H7 (cell line): ENCODE measurements at regions not wholly inside any gene's neighbourhood (a gene's known extent, or its start where the extent isn't known, plus 50 kb on each side); places are given as distances from the start of the nearest gene placed in this dataset.

ENCODE experiments used
- DNase-seq: peaks from one replicate; pipeline ENCODE4 v3.0.0; 2012
- H3K27me3 ChIP-seq: 2 replicates; pipeline ENCODE4 v1.6.0; 2011; ENCODE audit warnings: mild to moderate bottlenecking, low read length; ENCODE audit not compliant: control insufficient read depth, insufficient read depth
- H3K36me3 ChIP-seq: replicated peaks from 2 replicates; pipeline ENCODE4 v1.5.1; 2011; ENCODE audit warnings: low read length; ENCODE audit not compliant: control insufficient read depth, insufficient read depth
- H3K4me3 ChIP-seq: 2 replicates; pipeline ENCODE4 v1.5.1; 2011; ENCODE audit warnings: low read depth, mild to moderate bottlenecking, control low read depth, low read length, moderate library complexity; ENCODE audit not compliant: insufficient read depth

DNA sequence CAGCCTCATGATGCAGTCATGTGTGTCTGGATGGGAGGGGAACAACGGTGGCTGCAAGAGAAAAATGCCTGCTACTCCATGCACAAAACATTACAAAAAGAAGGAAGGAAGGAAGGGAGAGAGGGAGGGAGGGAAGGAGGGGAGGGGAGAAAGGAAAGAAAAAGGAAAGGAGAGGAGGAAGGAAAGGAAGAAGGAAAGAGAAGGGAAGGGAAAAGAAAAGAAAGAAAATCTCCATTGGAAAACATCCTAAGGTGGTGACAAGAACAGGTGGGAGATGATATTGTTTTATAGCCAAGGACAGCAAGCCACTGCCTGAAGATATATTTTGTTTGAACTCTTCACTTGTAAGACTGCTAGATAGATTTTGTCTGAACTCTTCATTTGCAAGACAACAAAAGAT is 171.8 kb upstream of the EGLN3 start:
- DNase-seq: no peak
- Histone ChIP-seq H3K4me3 (no peak overlapping the region), H3K36me3 (no peaks in the 10 kb centered on the region), H3K27me3 (no peaks in the 10 kb centered on the region)

DNA sequence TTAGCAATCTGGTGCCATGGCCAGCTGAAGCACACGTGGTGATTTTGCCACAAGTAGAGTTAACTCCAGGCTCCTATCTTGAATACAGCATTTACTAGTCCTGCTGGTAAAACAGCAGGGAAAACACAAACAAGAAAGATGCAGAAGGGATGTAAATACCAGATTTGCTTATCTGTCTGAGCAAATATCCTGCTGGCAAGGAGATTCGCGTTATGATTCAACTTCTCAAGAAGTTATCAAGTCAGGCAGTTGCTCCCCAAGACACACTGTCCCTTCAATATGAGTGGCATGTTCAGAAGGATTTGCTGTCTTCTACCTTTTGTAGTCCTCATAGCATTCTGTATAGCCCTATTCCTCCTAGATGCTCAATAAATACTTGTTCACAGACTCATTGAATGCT is 171.2 kb upstream of the EGLN3 start:
- Histone ChIP-seq H3K4me3 (no peak overlapping the region), H3K27me3 (no peaks in the 10 kb centered on the region), H3K36me3 (no peaks in the 10 kb centered on the region)
- no peak for DNase-seq

GRCh38 chr14:34120185-34120977 is 169.5 kb upstream of the EGLN3 start:
- Histone ChIP-seq H3K27me3 (no peaks in the 10 kb centered on the region), H3K4me3 (no peak overlapping the region), H3K36me3 (no peaks in the 10 kb centered on the region)
- DNase-seq: no peak

DNA sequence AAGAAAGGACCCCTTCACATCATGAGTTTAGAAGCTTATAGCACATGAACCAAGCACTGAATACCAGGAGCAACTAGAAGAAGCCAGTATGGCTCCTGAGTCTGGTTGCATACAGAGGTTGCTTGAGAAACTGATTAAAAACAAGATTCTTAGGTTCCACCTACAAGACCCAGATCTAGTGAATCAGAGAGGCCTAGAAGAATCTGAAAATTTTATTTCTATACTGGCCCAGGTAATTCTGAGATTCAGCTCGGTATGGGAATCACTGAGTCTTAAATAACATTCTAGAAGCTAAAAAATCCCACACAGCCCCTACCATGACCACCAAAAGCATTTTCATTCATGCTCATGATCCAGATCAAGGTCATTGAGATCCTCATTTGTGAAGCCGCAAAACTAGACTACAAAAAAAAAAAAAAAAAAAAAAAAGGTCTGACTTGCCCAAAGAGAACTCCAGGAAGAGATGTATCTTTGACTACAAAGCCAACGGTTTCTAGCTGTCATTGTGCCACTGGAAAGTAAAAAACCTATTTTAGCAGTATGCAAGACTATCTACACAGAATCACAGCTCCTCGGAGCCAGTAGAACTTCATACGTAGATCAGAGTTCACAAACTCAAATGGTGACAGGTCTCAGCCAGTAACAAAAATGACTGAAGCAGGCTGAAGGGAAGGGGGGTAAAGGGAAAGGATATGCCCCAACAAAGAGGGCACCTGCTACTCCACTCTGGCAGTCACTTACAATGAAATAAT is 168.4 kb upstream of the EGLN3 start:
- Histone ChIP-seq H3K36me3 (no peaks in the 10 kb centered on the region), H3K27me3 (no peaks in the 10 kb centered on the region), H3K4me3 (no peak overlapping the region)
- DNase-seq: no peak

GRCh38 chr14:34113991-34114390 is 163.1 kb upstream of the EGLN3 start:
- Histone ChIP-seq H3K4me3 (no peak overlapping the region), H3K27me3 (no peaks in the 10 kb centered on the region), H3K36me3 (no peaks in the 10 kb centered on the region)
- no peak for DNase-seq

DNA sequence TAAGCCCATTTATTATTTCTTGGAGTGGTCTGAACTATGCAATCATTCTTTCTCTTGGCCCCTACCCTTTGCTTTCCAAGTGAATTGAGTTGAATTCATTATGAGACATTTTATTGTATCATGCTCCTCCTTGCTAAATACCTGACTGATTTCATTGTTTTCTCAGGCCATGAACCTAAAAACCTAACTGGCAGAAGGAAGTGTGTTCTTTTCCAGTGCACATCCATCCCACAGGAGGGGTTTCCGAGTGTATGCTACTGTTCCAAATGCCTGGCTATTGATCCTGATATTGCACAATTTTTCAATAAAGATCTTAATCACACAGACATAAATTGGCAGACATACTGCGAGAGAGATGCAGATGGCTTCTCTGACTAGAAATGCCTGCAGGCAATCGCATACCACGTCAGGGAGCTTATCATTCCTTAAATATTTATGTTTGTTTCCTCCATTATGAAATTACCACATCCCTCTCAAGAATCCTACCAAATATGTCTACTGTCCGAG is 162.2 kb upstream of the EGLN3 start:
- H3K4me3 ChIP-seq: no peak overlapping the region
- DNase-seq: no peak
- H3K36me3 ChIP-seq: no peaks in the 10 kb centered on the region
- no peaks in the 10 kb centered on the region for H3K27me3 ChIP-seq

DNA sequence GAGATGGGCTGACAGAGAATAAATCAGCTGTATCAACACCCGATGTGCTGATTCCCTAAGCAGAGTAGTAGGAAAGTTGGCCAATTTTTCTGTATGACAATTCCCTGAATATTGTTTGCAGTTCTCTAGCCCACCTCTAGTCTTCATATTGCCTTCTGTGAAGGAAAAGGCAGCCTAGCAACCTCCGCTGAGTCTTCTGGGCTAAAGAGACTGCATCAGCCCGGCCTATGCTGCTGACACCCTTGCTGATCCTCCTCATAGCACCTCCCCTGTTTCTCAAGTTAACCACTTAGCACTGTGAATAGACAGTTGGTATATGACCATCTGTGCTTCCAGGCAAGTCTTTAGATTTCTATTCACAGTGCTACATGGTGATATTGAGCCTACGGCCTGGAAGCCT is 161.1 kb upstream of the EGLN3 start:
- no peaks in the 10 kb centered on the region for H3K36me3 ChIP-seq
- no peak for DNase-seq
- no peaks in the 10 kb centered on the region for H3K27me3 ChIP-seq
- H3K4me3 ChIP-seq: no peak overlapping the region

GRCh38 chr14:34111505-34111904 is 160.6 kb upstream of the EGLN3 start:
- H3K36me3 ChIP-seq: no peaks in the 10 kb centered on the region
- no peak overlapping the region for H3K4me3 ChIP-seq
- no peaks in the 10 kb centered on the region for H3K27me3 ChIP-seq
- DNase-seq: no peak

- no peak overlapping the region for H3K4me3 ChIP-seq
- DNase-seq: no peak
These were observed 159.7 kb upstream of the EGLN3 start for GRCh38 chr14:34110531-34110930.

DNA sequence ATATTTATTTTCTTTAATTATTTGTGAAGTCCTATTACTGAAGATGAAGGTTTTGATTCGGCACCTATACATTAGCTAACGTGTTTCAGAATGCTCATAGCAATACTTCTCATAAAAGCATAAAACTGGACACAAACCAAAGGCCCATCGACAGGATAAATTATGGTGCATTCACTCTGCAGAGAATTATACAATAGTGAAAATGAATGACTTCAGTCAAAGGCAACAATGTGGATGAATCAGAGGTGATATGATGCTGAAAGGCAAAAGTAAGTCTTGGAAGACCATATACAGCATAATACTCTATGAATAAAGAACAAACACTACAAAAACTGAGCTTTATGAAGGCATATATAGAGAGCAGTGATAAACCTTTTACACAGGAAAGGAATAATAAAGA is 156.6 kb upstream of the EGLN3 start:
- no peaks in the 10 kb centered on the region for H3K36me3 ChIP-seq
- no peaks in the 10 kb centered on the region for H3K27me3 ChIP-seq
- no peak for DNase-seq
- H3K4me3 ChIP-seq: no peak overlapping the region

More at GRCh38 chr14:34110531-34110930, 159.7 kb upstream of the EGLN3 start:
- H3K27me3 ChIP-seq: no peaks in the 10 kb centered on the region
- no peaks in the 10 kb centered on the region for H3K36me3 ChIP-seq

GRCh38 chr14:34106310-34106709 is 155.4 kb upstream of the EGLN3 start:
- H3K27me3 ChIP-seq: no peaks in the 10 kb centered on the region
- H3K36me3 ChIP-seq: no peaks in the 10 kb centered on the region
- no peak overlapping the region for H3K4me3 ChIP-seq
- DNase-seq: no peak

- Histone ChIP-seq H3K4me3 (no peak overlapping the region), H3K36me3 (no peaks in the 10 kb centered on the region), H3K27me3 (no peaks in the 10 kb centered on the region)
- DNase-seq: no peak
These were observed 153.9 kb upstream of the EGLN3 start for GRCh38 chr14:34104489-34105397.

- Histone ChIP-seq H3K4me3 (no peak overlapping the region), H3K27me3 (no peaks in the 10 kb centered on the region), H3K36me3 (no peaks in the 10 kb centered on the region)
- DNase-seq: no peak
These were observed 152.3 kb upstream of the EGLN3 start for GRCh38 chr14:34103176-34103575.

- Histone ChIP-seq H3K4me3 (no peak overlapping the region), H3K27me3 (no peaks in the 10 kb centered on the region), H3K36me3 (no peaks in the 10 kb centered on the region)
- no peak for DNase-seq
These were observed 148.8 kb upstream of the EGLN3 start for GRCh38 chr14:34099635-34100034.
